GM08714 (cell line): ENCODE measurements at regions not wholly inside any gene's neighbourhood (a gene's known extent, or its start where the extent isn't known, plus 50 kb on each side); places are given as distances from the start of the nearest gene placed in this dataset.

Source experiments
- H3K4me3 ChIP-seq: fragments of 200-500 bp; sonication (Bioruptor generic); 2 replicates; pipeline ENCODE4 v1.5.1; 2014; ENCODE audit warnings: mild to moderate bottlenecking, low read length, inconsistent platforms
- ZNF274 ChIP-seq: IDR thresholded peaks from 2 replicates; pipeline ENCODE4 v1.6.1; 2012; ENCODE audit warnings: mild to moderate bottlenecking, low read depth, low read length

DNA sequence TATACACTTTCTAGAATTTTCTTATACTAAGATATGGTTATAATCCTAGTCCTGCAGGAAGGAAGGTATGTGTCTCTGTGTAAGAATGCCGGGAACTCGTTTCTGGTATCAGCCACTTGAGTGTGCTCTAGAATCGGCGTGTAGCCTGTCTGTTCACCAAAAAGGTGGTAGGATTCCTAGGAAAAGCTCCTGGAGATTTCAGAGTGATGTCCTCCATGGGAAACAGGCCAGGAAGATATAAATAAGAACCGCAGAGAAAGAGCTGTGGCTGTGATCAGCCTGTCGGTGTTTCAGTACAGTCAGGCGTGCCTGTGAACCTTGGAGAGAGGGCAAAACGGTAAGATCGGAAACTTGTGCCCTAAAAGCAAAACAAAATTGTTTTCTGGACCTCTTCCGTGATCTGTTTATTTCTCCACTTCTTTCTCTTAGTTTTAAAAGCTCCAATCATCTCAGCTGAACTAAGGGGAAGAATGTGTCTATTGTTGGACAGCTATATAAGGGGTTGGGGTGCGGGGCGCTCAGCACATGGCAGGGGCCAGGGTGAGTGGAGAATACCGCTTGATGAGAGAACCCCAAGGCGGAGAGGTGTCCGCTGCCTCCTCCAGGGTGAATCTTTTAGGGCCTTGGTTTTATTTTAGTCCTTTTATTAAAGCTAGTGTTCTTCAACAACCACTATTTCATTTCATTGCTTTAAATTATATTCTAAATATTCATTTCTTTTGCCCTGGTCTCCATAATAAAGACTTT lies 303.8 kb upstream of the TENM3 start:
- no peak for TF ChIP-seq ZNF274

DNA sequence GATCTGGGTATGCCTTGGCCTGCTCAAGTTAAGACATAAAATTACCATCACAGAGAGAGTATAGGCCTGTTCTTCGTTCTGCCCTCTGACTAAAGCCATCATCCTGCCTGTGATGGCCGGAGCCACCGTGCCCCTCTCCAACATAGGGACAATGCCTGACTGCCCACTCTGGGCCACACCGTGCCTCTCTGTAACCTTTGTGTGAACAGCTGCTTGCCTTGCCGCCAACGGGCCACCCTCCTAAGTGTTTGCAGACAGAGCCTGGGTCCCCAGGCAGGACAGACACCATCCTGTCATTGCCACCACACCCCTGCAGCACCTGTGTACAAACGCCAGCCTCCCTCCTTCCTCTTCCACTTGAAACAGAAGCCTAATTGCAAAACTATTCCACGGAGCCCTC lies 298.7 kb upstream of the TENM3 start:
- H3K4me3 ChIP-seq = no peak overlapping the region
- TF ChIP-seq ZNF274 = no peak

More for the DNA sequence above, 303.8 kb upstream of the TENM3 start:
- H3K4me3 ChIP-seq = no peak overlapping the region

DNA sequence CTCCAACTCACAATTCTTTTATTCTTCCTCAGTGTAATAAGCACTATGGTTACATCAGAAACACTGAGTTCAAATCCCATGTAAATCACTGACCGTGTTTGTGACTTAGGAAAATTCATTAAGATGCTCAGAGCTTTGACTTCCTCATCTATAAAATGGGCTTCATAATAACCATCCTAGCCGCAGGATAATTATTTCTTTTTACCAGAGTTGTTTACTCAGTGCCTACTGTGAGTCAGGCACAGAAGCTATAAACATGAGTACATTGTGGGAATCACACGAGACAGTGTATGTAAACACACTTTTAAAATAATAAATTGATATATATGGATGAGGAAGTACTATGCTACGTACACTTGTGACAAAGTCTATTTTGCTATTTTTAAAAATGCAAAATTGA lies 296.3 kb upstream of the TENM3 start:
- TF ChIP-seq ZNF274 = no peak
- no peak overlapping the region for H3K4me3 ChIP-seq

DNA sequence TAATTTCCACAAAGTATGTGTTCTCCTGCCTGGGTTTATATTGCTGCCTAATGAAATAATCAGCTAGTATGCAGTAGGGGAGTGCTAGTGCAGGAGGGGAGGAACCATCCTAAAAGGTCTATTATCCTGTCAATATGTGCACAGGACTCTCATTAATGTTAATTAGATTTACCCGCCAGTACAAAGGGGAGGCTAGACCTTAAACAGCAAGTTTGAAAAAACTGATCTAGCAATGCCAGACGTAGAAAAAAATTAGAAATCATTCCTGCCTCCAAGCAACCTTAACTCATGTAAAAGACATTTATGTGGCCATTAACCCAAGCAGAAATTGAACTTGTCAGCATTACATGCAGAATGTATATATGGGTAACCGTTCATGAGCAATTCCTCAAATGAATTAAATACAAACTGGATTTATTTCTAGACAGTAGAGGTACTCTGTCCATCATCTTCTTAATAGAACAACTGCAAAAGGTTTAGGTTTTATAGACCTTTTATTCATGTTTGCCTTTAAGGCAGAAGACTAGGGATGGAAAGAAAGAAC lies 294.3 kb upstream of the TENM3 start:
- no peak for TF ChIP-seq ZNF274

DNA sequence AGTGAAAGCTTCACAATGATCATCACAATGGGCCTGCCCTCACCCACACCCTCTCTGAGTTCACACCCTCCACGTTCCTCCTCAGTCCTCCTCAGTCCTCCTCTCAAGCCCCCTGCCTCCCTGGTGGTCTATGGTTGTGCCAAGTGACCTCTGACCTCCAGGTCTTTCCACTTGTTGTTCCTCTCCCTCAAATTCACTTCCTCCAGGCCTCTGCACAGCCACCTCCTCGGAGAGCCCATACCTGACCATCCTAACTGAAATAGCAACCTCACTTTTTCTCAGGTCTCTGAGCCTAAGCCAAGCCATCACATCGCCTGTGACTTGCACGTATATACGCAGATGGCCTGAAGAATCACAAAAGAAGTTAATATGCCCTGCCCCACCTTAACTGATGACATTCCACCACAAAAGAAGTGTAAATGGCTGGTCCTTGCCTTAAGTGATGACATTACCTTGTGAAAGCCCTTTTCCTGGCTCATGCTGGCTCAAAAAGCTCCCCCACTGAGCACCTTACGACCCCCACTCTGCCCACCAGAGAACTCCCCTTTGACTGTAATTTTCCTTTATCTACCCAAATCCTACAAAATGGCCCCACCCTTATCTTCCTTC lies 293.4 kb upstream of the TENM3 start:
- no peak for TF ChIP-seq ZNF274
- no peak overlapping the region for H3K4me3 ChIP-seq

More for the DNA sequence above, 294.3 kb upstream of the TENM3 start:
- H3K4me3 ChIP-seq = no peak overlapping the region

DNA sequence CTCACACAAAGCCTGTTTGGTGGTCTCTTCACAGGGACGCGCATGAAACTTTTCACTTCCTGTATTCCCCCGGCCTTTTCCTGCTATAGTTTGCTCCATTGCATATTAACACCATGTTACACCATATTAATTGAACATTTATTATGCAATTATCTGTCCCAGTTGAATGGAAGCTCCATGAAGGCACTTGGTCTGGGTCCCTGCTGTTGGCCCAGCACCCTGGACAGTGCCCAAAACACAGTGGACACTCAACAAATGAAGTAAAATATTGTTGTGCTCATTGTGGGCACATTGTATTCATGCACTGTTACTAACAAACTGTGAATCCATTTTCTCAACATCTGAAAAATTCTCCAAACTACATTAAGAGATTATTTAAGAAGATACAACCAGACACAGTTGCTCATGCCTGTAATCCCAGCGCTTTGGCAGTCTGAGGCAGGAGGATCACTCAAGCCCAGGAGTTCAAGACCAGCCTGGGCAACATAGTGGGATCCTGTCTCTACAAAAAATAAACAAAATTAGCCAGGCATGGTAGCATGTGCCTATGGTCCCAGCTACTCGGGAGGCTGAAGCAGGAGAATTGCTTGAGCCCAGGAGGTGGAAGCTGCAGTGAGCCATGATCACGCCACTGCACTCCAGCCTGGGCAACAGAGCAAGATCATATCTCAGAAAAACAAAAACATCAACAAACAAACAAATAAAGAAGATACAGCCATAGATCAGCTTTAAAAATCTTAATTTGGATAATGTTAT lies 292.7 kb upstream of the TENM3 start:
- no peak overlapping the region for H3K4me3 ChIP-seq
- TF ChIP-seq ZNF274 = no peak

DNA sequence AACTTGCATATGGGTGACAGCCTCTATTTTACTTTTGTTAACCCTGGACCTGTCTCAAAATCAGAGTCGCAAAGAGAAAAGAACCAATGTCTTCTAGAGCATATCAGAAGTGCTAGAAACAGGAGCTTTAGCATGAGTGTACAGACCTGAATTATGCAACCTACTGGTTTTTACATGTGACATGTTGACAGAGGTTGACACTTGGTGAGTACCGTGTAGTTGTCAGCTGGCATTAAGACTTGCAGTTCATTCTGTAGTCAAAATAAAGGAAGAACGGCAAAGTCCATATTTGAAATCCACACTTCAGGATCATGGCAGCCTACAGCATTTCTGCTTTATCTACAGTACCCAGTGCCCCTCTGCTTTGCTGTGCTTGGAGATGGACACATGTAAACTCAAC lies 291.9 kb upstream of the TENM3 start:
- TF ChIP-seq ZNF274 = no peak
- H3K4me3 ChIP-seq = no peak overlapping the region

DNA sequence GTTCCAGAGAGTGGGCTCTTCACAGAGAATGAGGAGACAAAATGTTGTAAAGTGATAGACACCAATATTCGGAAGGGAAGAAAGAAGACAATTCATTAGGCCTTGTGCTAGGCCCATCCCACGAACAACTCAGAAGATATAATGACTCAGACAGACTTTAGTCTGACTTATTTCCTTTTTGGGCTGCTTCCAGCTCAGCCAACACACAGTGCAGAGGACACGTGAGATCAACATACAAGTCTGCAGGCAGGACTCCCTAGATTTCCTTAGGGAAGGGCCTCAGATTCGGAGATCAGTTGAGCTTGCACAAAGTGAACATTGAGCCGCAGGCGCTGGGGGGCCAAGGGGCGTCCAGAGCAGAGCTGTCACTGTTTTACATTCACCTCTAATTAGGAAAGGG lies 290.7 kb upstream of the TENM3 start:
- no peak for TF ChIP-seq ZNF274
- H3K4me3 ChIP-seq = no peak overlapping the region

DNA sequence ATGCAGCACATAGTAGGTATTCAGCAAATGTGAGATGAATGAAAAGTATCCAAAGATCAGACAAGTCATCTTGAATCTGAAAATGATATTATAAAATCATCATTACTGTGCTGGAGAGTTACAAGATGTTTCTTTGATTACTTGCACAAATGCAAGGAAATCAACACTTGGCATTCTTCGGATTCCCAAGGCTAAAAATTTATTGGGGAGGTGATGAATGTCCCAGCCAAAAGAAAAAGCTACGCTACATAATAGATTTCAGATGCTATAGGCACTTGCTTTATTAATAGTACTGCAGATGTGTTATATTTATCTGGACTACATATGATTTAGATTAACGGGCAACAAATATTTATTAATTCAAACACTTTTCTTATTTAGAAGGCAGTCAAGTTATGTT lies 286.7 kb upstream of the TENM3 start:
- TF ChIP-seq ZNF274 = no peak
- no peak overlapping the region for H3K4me3 ChIP-seq

DNA sequence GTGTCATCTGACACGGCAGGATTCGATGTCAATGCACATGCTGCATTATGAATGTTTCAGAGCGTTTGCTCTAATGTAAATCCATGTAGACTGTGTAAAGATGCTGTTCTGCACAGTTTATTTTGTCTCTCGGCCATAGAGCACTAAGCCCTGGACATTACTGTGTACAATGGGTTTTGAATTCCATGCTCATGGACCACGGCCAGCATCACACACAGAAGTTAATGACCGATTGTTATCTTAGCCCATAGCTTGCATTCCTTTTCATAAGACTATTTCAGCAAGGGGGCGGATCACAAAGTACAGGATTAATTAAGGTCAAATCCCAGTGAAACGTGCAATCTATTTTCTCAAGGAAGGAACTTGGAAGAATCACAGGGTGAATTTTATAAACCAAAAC lies 286.1 kb upstream of the TENM3 start:
- no peak overlapping the region for H3K4me3 ChIP-seq
- no peak for TF ChIP-seq ZNF274

DNA sequence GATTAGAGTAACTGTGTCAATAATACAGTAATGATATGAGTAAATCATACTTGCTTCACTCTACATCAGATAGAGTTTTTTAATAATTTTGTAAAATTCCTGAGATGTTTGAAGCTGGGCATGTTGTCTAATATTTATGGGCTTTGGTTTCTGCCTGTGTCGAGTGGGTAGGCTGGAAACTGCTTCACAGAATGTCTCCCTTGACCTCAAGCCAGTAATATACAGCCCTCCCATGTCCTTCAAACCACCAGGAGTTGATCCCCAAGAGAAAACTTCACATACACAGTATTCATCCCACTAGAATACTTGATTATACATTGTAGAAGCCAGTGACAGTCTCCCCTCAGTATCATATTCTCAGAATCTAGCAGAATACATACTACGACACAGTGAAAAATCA lies 284.8 kb upstream of the TENM3 start:
- no peak for TF ChIP-seq ZNF274
- no peak overlapping the region for H3K4me3 ChIP-seq

DNA sequence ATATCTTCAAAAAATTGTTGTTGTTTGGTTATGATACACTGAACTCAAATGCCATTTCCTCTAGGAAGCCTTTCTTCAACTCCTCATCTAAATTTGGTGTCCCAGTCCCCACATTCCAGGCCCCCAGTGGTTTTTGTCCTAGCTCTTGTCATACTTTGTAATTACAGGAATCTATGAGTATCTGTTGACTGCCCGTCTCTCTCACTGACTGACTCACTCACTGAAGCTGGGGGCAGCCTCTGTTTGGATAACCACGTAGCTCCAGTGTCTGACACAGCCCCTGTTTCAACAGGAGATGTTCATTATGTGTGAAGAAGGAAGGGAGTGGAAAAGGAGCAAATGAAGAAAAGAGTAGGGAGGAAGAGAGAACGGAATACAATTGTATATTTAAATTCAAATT lies 284.1 kb upstream of the TENM3 start:
- no peak for TF ChIP-seq ZNF274
- H3K4me3 ChIP-seq = no peak overlapping the region

DNA sequence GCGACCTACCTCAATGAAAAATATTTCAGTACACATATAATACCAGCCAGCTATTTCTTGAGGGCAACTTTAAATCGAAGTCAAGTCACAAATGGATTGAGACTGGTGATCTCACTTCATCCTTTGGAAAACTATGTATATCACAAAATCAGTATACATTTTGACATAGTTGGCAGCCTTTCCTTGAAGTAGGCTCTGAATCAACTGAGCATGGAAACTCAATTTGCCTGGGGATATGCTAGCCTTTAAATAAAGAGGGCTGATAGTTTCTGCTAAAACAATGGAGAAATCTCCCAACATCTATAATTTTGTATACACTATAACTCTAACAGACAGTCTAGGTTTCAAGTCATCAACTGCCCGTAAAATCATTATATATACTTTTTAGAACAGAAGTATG lies 282.8 kb upstream of the TENM3 start:
- no peak for TF ChIP-seq ZNF274
- H3K4me3 ChIP-seq = no peak overlapping the region

DNA sequence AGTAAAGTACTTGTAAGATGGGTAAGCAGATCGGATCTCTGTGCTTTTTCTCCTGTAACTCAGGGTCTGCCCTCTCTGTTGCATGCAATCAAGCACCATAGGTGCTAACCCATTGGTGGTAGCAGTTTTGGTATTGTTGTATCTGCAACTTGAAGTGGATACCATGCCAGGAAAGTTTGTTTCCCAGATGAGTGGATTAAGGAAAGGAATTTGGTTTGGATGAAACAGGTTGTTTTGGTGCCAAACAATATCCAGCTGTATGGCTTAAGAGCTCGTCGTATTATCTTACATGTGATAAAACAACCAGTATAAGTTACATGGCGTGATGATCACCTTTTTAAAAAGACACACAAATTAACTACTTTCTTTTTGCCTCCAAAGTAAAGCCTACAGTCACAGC lies 280.9 kb upstream of the TENM3 start:
- no peak for TF ChIP-seq ZNF274
- no peak overlapping the region for H3K4me3 ChIP-seq

DNA sequence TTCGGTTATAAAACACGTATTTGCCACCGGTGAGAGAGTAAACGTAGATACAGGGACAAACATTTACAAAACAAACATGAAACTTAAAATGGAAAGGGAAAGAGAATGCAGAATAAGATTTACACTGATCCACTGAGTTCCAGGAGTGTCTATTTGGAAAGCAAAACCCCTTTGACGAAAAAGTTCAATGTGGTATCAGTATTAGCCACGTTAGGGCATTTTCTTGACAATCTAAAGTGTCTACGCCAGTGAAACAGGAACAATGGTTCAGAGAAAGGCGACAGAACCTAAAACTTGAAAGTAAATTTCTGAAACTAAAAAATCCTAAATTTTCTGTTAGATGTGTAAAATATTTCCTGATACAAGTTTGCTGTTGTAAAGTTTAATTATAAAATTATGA lies 278.5 kb upstream of the TENM3 start:
- no peak overlapping the region for H3K4me3 ChIP-seq
- no peak for TF ChIP-seq ZNF274

DNA sequence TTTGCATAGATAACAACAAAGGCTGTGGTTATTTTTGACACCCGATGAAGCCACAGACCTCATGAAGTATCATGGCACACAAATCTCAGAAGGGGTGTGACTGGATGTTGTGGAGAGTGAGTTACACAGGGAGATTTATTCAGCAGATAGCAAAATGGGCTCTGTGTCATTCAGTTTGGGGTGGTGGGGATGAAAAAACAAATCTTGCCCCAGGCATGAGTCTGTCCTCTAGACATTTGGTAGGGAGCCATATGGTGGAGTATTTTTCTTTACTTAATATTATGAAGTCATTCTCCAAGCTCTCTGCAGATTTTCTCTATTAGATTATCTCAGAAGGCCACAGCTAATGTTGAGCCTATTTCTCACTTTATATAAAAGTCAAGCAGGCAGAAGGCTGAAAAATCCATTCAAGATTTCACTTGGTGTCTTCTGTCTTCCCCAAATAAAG lies 277.1 kb upstream of the TENM3 start:
- H3K4me3 ChIP-seq = no peak overlapping the region
- no peak for TF ChIP-seq ZNF274
